Naive thymus-derived CD4-positive, alpha-beta T cell (primary cell): ENCODE measurements at regions not wholly inside any gene's neighbourhood (a gene's known extent, or its start where the extent isn't known, plus 50 kb on each side); places are given as distances from the start of the nearest gene placed in this dataset.

Experiments
- ATAC-seq: fragments of 150-1000 bp; cut with Tn5 transposase; 2 replicates; pipeline ENCODE4 v1.10.0; 2021; ENCODE audit warnings: mild to moderate bottlenecking, moderate library complexity
- CTCF ChIA-PET: fragments of 350-600 bp; sonication (Branson Sonifier 250); formaldehyde crosslinking; loops from one replicate; lab custom pipeline; 2021; ENCODE audit warnings: antibody characterized with exemption; lab: Charles Lee
- POLR2A ChIA-PET: fragments of 350-600 bp; sonication (Branson Sonifier 250); formaldehyde crosslinking; loops from one replicate; lab custom pipeline; 2021; ENCODE audit warnings: antibody characterized with exemption, inconsistent platforms; lab: Charles Lee
- DNase-seq, 9 donors: peaks; one replicate each; pipeline versions ENCODE4 v3.0.0 to v3.0.0-alpha.2; 2020 to 2022; ENCODE audit warnings: mixed read lengths in 1 of 9
- H3K27ac ChIP-seq: one replicate; pipeline ENCODE4 v1.7.0; 2013; ENCODE audit warnings: mild to moderate bottlenecking, low read depth, low read length, moderate library complexity
- H3K27me3 ChIP-seq, 2 donors: one replicate each; pipeline ENCODE4 v1.7.0; 2013; ENCODE audit warnings: low read length in 2 of 2, mild to moderate bottlenecking in 2 of 2, moderate library complexity in 2 of 2; ENCODE audit not compliant: control insufficient read depth in 2 of 2, insufficient read depth in 2 of 2
- H3K36me3 ChIP-seq, 3 experiments: 1 replicate in 2 of 3; 2 replicates in 1 of 3; pipeline ENCODE4 v1.7.0; 2013; ENCODE audit warnings: low read length in 3 of 3, mild to moderate bottlenecking in 3 of 3, moderate library complexity in 1 of 3; ENCODE audit not compliant: insufficient read depth in 3 of 3, control insufficient read depth in 2 of 3
- H3K4me1 ChIP-seq, 2 donors: one replicate each; pipeline ENCODE4 v1.7.0; 2013; ENCODE audit warnings: low read length in 2 of 2, mild to moderate bottlenecking in 2 of 2, moderate library complexity in 1 of 2; ENCODE audit not compliant: control insufficient read depth in 2 of 2, insufficient read depth in 2 of 2
- H3K4me3 ChIP-seq: 2 replicates; pipeline ENCODE4 v1.7.0; 2013; ENCODE audit warnings: mild to moderate bottlenecking, low read length
- H3K9me3 ChIP-seq, 3 experiments: 1 replicate in 2 of 3; 2 replicates in 1 of 3; pipeline ENCODE4 v1.7.0; 2013; ENCODE audit warnings: low read length in 3 of 3; ENCODE audit not compliant: control insufficient read depth in 2 of 3
- H3K27ac Mint-ChIP-seq, 9 donors: one replicate each; pipeline ENCODE4 v1.8.0; 2020 to 2022; ENCODE audit warnings: mixed read lengths in 9 of 9, mild to moderate bottlenecking in 8 of 9, moderate library complexity in 5 of 9, inconsistent platforms in 2 of 9
- H3K27me3 Mint-ChIP-seq, 5 donors: one replicate each; pipeline ENCODE4 v1.8.0; 2021 to 2022; ENCODE audit warnings: mixed read lengths in 5 of 5, mild to moderate bottlenecking in 1 of 5
- H3K36me3 Mint-ChIP-seq, 5 donors: one replicate each; pipeline ENCODE4 v1.8.0; 2020 to 2022; ENCODE audit warnings: mixed read lengths in 5 of 5, mild to moderate bottlenecking in 3 of 5, inconsistent platforms in 1 of 5
- H3K4me1 Mint-ChIP-seq, 7 donors: one replicate each; pipeline ENCODE4 v1.8.0; 2020 to 2022; ENCODE audit warnings: mixed read lengths in 7 of 7, mild to moderate bottlenecking in 3 of 7, inconsistent platforms in 1 of 7
- H3K4me3 Mint-ChIP-seq, 10 donors: one replicate each; pipeline ENCODE4 v1.8.0; 2020 to 2022; ENCODE audit warnings: mild to moderate bottlenecking in 10 of 10, mixed read lengths in 10 of 10, moderate library complexity in 6 of 10, inconsistent platforms in 2 of 10
- H3K9me3 Mint-ChIP-seq, 11 donors: one replicate each; pipeline ENCODE4 v1.8.0; 2020 to 2022; ENCODE audit warnings: mixed read lengths in 11 of 11, mild to moderate bottlenecking in 4 of 11, inconsistent platforms in 1 of 11, moderate library complexity in 1 of 11
- intact Hi-C, 2 donors: fragments of 100-400 bp; cut with micrococcal nuclease; formaldehyde crosslinking; loops; one replicate each; pipeline ENCODE4 v1.15.1; 2023

- Histone ChIP-seq H3K4me1 (no peaks in the 10 kb centered on the region), H3K27me3 (no peaks in the 10 kb centered on the region), H3K36me3 (no peaks in the 10 kb centered on the region), H3K27ac (no peak overlapping the region), H3K9me3 (no peaks in the 10 kb centered on the region), H3K4me3 (no peak overlapping the region)
- ChIA-PET CTCF (no interaction called here), POLR2A (no interaction called here)
- H3K36me3 Mint-ChIP-seq, result no peaks in the 10 kb centered on the region
- no peaks in the 10 kb centered on the region for H3K4me1 Mint-ChIP-seq
- H3K27ac Mint-ChIP-seq, result no peak overlapping the region
- H3K9me3 Mint-ChIP-seq, result peaks cover 0 to 9% (median 5%) of the 10 kb centered on the region in 11 donors
- ATAC-seq, result no peak
- no peak overlapping the region for H3K4me3 Mint-ChIP-seq
- intact Hi-C loops, result no loop called here
- no peak for DNase-seq
- H3K27me3 Mint-ChIP-seq, result no peaks in the 10 kb centered on the region
Observed at GRCh38 chr10:109203646-109204353, 719.5 kb downstream of the XPNPEP1 start.

DNA sequence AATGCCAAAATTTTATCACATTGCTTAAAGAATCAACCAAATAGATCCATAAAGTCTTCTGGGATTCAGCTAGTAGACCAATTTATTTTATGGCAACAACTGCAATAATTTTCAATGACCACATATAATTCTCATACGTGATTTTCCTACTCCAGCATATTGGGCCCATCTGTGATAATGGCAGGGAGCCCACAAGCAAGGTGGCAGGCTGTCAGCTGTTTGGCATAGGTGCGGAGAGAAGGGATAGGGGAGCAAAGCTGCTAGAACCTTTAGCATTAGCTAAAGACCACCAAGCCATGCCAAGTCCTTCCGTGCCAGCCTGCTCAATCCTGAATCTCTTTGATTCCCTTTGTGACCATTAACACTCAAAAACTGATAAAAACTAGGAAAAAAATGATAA lies 721.2 kb downstream of the XPNPEP1 start:
- POLR2A ChIA-PET, result no interaction called here

DNA sequence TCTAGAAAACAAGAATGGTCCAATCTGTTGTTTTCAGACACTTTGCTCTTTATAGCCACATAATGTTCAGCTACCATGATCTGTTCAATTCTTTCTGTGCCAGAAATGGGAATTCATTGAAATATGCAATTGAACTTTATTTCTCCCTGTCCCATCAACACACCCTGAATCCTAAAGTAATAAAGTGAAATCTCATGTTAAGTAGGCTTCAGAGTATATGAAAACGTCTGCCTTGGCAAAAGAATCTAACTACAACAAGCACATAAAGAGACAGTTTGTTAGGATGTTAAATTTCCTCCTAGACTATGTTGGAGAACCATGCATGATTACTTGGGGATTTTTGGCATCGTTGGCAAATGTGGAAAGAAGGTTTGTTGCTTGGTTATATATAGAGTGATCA lies 722.7 kb downstream of the XPNPEP1 start:
- intact Hi-C loops, result no loop called here
- H3K27me3 ChIP-seq, result no peaks in the 10 kb centered on the region
- POLR2A ChIA-PET, result no interaction called here
- H3K27ac ChIP-seq, result no peak overlapping the region
- no peaks in the 10 kb centered on the region for H3K4me1 Mint-ChIP-seq
- no peak overlapping the region for H3K4me3 Mint-ChIP-seq
- H3K4me1 ChIP-seq, result no peaks in the 10 kb centered on the region
- no peak for DNase-seq
- no peak overlapping the region for H3K27ac Mint-ChIP-seq
- H3K27me3 Mint-ChIP-seq, result no peaks in the 10 kb centered on the region
- CTCF ChIA-PET, result no interaction called here
- no peaks in the 10 kb centered on the region for H3K36me3 Mint-ChIP-seq
- no peaks in the 10 kb centered on the region for H3K9me3 ChIP-seq
- H3K36me3 ChIP-seq, result no peaks in the 10 kb centered on the region
- peaks cover 0 to 19% (median 5%) of the 10 kb centered on the region in 11 donors for H3K9me3 Mint-ChIP-seq
- no peak overlapping the region for H3K4me3 ChIP-seq
- no peak for ATAC-seq

More for the DNA sequence above, 721.2 kb downstream of the XPNPEP1 start:
- Histone ChIP-seq H3K4me3 (no peak overlapping the region), H3K9me3 (no peaks in the 10 kb centered on the region), H3K27me3 (no peaks in the 10 kb centered on the region), H3K27ac (no peak overlapping the region), H3K36me3 (no peaks in the 10 kb centered on the region), H3K4me1 (no peaks in the 10 kb centered on the region)
- ATAC-seq (no peak), DNase-seq (no peak)
- CTCF ChIA-PET, result no interaction called here
- Mint-ChIP-seq H3K9me3 (peaks cover 0 to 15% (median 5%) of the 10 kb centered on the region in 11 donors), H3K4me1 (no peaks in the 10 kb centered on the region), H3K36me3 (no peaks in the 10 kb centered on the region), H3K27ac (no peak overlapping the region), H3K4me3 (no peak overlapping the region), H3K27me3 (no peaks in the 10 kb centered on the region)
- intact Hi-C loops, result no loop called here

DNA sequence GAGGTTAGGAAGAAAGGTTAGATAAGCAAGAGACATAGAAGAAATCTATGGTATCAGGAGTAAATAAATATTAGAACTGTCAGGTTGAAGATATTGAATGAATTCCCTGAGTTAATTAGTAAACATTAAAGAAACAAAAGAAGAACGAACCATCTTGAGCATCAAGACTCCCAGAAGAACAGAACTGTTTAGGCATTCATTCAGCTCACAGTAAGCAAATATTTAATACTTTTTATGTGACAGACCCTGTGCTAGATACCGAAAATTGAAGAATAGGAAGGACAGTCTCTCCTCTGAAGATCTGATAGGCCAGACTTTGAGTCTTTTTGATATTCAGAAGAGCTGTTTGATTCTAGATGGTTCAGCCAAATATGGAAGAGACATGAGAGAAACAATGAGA lies 731.5 kb downstream of the XPNPEP1 start:
- Histone ChIP-seq H3K36me3 (no peaks in the 10 kb centered on the region), H3K4me1 (no peaks in the 10 kb centered on the region), H3K9me3 (peaks cover 0 to 8% (median 0%) of the 10 kb centered on the region in 3 experiments), H3K27me3 (no peaks in the 10 kb centered on the region), H3K4me3 (no peak overlapping the region), H3K27ac (no peak overlapping the region)
- ATAC-seq, result no peak
- CTCF ChIA-PET, result no interaction called here
- Mint-ChIP-seq H3K4me3 (no peak overlapping the region), H3K9me3 (peaks cover 8 to 32% (median 22%) of the 10 kb centered on the region in 11 donors), H3K27me3 (no peaks in the 10 kb centered on the region), H3K36me3 (peaks cover 0 to 7% (median 0%) of the 10 kb centered on the region in 5 donors), H3K27ac (no peak overlapping the region), H3K4me1 (no peaks in the 10 kb centered on the region)
- intact Hi-C loops, result no loop called here
- POLR2A ChIA-PET, result no interaction called here
- DNase-seq, result no peak

- Mint-ChIP-seq H3K27ac (no peak overlapping the region), H3K4me1 (no peaks in the 10 kb centered on the region), H3K27me3 (no peaks in the 10 kb centered on the region)
Observed at GRCh38 chr10:109191341-109191740, 732.0 kb downstream of the XPNPEP1 start.

GRCh38 chr10:109187677-109188076 lies 735.6 kb downstream of the XPNPEP1 start:
- ATAC-seq (no peak), DNase-seq (no peak)
- POLR2A ChIA-PET, result no interaction called here
- Mint-ChIP-seq H3K27me3 (no peaks in the 10 kb centered on the region), H3K4me1 (no peaks in the 10 kb centered on the region), H3K9me3 (peaks cover 7 to 63% (median 25%) of the 10 kb centered on the region in 11 donors), H3K27ac (no peak overlapping the region), H3K36me3 (peaks cover 0 to 7% (median 0%) of the 10 kb centered on the region in 5 donors), H3K4me3 (no peak overlapping the region)
- Histone ChIP-seq H3K27ac (no peak overlapping the region), H3K4me1 (no peaks in the 10 kb centered on the region), H3K27me3 (no peaks in the 10 kb centered on the region), H3K9me3 (peaks cover 0 to 15% (median 0%) of the 10 kb centered on the region in 3 experiments), H3K4me3 (no peak overlapping the region), H3K36me3 (no peaks in the 10 kb centered on the region)
- intact Hi-C loops, result no loop called here
- CTCF ChIA-PET, result no interaction called here

More at GRCh38 chr10:109191341-109191740, 732.0 kb downstream of the XPNPEP1 start:
- no peaks in the 10 kb centered on the region for H3K36me3 ChIP-seq
- H3K9me3 Mint-ChIP-seq, result peaks cover 8 to 36% (median 25%) of the 10 kb centered on the region in 11 donors
- ATAC-seq (no peak), DNase-seq (no peak)
- peaks cover 0 to 7% (median 0%) of the 10 kb centered on the region in 5 donors for H3K36me3 Mint-ChIP-seq
- peaks cover 0 to 13% (median 0%) of the 10 kb centered on the region in 3 experiments for H3K9me3 ChIP-seq
- CTCF ChIA-PET, result interaction anchor here (0.6 kb wide), 1 partner anchor 13 kb away, joined by 7 read pairs; no protein-coding TSS in a partner anchor
- no peak overlapping the region for H3K4me3 Mint-ChIP-seq
- no peak overlapping the region for H3K27ac ChIP-seq
- intact Hi-C loops, result no loop called here
- POLR2A ChIA-PET, result no interaction called here
- no peaks in the 10 kb centered on the region for H3K27me3 ChIP-seq
- H3K4me3 ChIP-seq, result no peak overlapping the region
- no peaks in the 10 kb centered on the region for H3K4me1 ChIP-seq

DNA sequence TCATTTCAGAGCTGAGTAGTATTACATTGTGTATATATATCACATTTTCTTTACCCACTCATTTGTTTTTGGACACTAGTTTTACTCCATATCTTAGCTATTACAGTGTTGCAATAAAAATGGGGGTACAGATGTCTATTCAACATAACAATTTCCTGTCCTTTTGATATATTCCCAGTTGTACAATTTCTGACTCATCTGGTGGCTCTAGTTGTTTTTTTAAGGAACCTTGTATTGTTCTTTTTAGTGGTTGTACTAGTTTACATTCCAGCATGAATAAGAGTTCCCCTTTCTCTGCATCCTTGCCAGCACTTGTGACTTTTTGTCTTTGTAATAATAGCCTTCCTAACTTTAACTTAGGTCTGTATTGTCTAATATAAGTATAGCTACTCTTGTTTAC lies 739.9 kb downstream of the XPNPEP1 start:
- Mint-ChIP-seq H3K36me3 (peaks cover 0 to 7% (median 0%) of the 10 kb centered on the region in 5 donors), H3K4me1 (no peaks in the 10 kb centered on the region), H3K9me3 (peaks cover 5 to 43% (median 22%) of the 10 kb centered on the region in 11 donors), H3K4me3 (no peak overlapping the region), H3K27me3 (no peaks in the 10 kb centered on the region), H3K27ac (no peak overlapping the region)
- Histone ChIP-seq H3K27ac (no peak overlapping the region), H3K4me3 (no peak overlapping the region), H3K4me1 (no peaks in the 10 kb centered on the region), H3K27me3 (no peaks in the 10 kb centered on the region), H3K9me3 (peaks cover 0 to 9% (median 0%) of the 10 kb centered on the region in 3 experiments), H3K36me3 (no peaks in the 10 kb centered on the region)
- ChIA-PET CTCF (no interaction called here), POLR2A (no interaction called here)
- ATAC-seq (no peak), DNase-seq (no peak)
- intact Hi-C loops, result no loop called here
